ENCODE measurements at regions not wholly inside any gene's neighbourhood (a gene's known extent, or its start where the extent isn't known, plus 50 kb on each side); places are given as distances from the start of the nearest gene placed in this dataset.

DNA sequence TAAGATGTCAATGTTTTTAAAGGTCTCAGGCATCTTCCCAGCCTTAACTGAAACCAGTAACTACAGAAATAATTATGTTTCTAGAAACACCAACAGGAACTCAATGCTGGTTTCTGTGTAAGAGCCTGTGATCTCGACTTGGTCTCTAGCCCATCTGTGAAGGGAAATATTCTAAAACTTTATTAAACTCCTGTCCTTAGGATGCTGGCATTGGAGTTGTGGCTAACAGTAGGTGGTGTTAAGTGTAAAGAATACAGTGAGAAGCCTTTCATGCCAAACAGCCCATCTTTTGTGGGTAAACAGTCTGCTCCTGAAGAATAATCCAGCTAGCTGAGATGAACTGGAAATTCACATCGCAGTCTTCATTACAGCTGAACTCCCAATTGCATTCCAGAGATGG is 133.2 kb downstream of the ADAMTS15 start:
- no peak overlapping the region for H3K27ac Mint-ChIP-seq (ENCODE audit: low read depth, unreplicated experiment)
- POLR2A ChIA-PET, result interaction anchor here (0.9 kb wide), 1 partner anchor 71 kb away, joined by 3 read pairs; no protein-coding TSS in a partner anchor
- H3K4me3 Mint-ChIP-seq (ENCODE audit: unreplicated experiment), result no peak overlapping the region
- DNase-seq (ENCODE audit: unreplicated experiment), result no peak
- H3K9me3 Mint-ChIP-seq (ENCODE audit: unreplicated experiment), result no peaks in the 10 kb centered on the region
- H3K27me3 Mint-ChIP-seq (ENCODE audit: insufficient read depth, unreplicated experiment), result no peaks in the 10 kb centered on the region
- TF ChIP-seq, protein P1, sequence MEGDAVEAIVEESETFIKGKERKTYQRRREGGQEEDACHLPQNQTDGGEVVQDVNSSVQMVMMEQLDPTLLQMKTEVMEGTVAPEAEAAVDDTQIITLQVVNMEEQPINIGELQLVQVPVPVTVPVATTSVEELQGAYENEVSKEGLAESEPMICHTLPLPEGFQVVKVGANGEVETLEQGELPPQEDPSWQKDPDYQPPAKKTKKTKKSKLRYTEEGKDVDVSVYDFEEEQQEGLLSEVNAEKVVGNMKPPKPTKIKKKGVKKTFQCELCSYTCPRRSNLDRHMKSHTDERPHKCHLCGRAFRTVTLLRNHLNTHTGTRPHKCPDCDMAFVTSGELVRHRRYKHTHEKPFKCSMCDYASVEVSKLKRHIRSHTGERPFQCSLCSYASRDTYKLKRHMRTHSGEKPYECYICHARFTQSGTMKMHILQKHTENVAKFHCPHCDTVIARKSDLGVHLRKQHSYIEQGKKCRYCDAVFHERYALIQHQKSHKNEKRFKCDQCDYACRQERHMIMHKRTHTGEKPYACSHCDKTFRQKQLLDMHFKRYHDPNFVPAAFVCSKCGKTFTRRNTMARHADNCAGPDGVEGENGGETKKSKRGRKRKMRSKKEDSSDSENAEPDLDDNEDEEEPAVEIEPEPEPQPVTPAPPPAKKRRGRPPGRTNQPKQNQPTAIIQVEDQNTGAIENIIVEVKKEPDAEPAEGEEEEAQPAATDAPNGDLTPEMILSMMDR (IDR thresholded peaks at IDR 0.05; ENCODE audit: unreplicated experiment), result no peak
- no peaks in the 10 kb centered on the region for H3K36me3 Mint-ChIP-seq (ENCODE audit: insufficient read depth, unreplicated experiment)
- peaks cover 28% of the 10 kb centered on the region for H3K4me1 Mint-ChIP-seq (ENCODE audit: insufficient read depth, unreplicated experiment)
- BruUV-seq (replicated peaks), result no TSS peak
- intact Hi-C loops (cut with micrococcal nuclease), result no loop called here
- CTCF ChIA-PET, result interaction anchor here (1.6 kb wide), 1 partner anchor 150 kb away, joined by 3 read pairs; no protein-coding TSS in a partner anchor

DNA sequence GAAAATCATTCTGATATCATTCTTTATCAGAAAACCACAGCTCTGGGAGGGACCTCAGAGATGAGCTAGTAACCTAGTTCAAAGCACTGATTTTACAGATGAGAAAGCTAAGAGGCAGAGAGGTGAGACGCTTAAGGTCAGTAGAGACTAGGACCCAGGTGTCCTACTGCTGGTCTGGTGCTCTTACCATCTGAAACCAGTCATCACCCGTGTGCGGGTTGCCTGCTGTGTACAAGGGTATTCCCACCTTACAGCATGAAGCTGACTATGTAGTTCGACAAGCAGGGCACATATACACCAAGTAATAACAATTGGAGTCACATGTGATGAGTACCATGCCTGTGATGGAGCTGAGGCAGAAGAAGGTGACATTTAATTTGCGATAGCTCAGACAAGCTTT is 133.7 kb downstream of the ADAMTS15 start:
- Mint-ChIP-seq H3K4me1 (ENCODE audit: insufficient read depth, unreplicated experiment) (peaks cover 28% of the 10 kb centered on the region), H3K27me3 (ENCODE audit: insufficient read depth, unreplicated experiment) (no peaks in the 10 kb centered on the region), H3K4me3 (ENCODE audit: unreplicated experiment) (no peak overlapping the region), H3K36me3 (ENCODE audit: insufficient read depth, unreplicated experiment) (no peaks in the 10 kb centered on the region), H3K27ac (ENCODE audit: low read depth, unreplicated experiment) (no peak overlapping the region), H3K9me3 (ENCODE audit: unreplicated experiment) (no peaks in the 10 kb centered on the region)
- TF ChIP-seq, protein P1 (IDR thresholded peaks at IDR 0.05; ENCODE audit: unreplicated experiment), result no peak
- ChIA-PET CTCF (interaction anchor here (0.5 to 1.6 kb wide), 4 partner anchors 10 to 1698 kb away, joined by 3 to 4 read pairs (median 3); no protein-coding TSS in a partner anchor), POLR2A (interaction anchor here (0.9 kb wide), 1 partner anchor 71 kb away, joined by 3 read pairs; no protein-coding TSS in a partner anchor)
- no TSS peak for BruUV-seq (replicated peaks)
- no peak for DNase-seq (ENCODE audit: unreplicated experiment)
- intact Hi-C loops (cut with micrococcal nuclease), result no loop called here

DNA sequence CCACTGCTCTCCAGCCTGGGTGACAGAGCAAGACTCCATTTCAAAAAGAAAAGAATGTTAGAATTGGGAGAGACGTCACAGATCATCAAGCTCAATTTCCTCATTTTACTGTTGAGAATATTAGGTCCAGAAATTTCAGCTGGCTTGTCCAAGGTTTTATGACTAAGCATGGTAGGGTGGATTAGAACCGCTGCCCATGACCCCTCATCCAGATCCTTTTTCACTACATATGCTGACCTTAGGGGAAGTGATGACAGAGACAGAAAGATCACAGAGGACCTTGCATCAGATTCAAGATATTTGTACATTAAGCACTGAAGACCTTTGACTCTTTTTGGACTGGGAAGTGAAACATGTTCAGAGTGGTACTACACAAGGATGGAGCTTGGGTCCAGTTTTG is 134.5 kb downstream of the ADAMTS15 start:
- intact Hi-C loops (cut with micrococcal nuclease), result no loop called here
- Mint-ChIP-seq H3K4me3 (ENCODE audit: unreplicated experiment) (no peak overlapping the region), H3K27ac (ENCODE audit: low read depth, unreplicated experiment) (no peak overlapping the region), H3K27me3 (ENCODE audit: insufficient read depth, unreplicated experiment) (no peaks in the 10 kb centered on the region), H3K36me3 (ENCODE audit: insufficient read depth, unreplicated experiment) (no peaks in the 10 kb centered on the region), H3K4me1 (ENCODE audit: insufficient read depth, unreplicated experiment) (peaks cover 28% of the 10 kb centered on the region), H3K9me3 (ENCODE audit: unreplicated experiment) (no peaks in the 10 kb centered on the region)
- POLR2A ChIA-PET, result no interaction called here
- no peak for DNase-seq (ENCODE audit: unreplicated experiment)
- BruUV-seq (replicated peaks), result no TSS peak
- CTCF ChIA-PET, result interaction anchor here (0.6 to 1.6 kb wide), 2 partner anchors 53 to 151 kb away, joined by 3 to 4 read pairs; no protein-coding TSS in a partner anchor
- TF ChIP-seq, protein P1 (IDR thresholded peaks at IDR 0.05; ENCODE audit: unreplicated experiment), result no peak

DNA sequence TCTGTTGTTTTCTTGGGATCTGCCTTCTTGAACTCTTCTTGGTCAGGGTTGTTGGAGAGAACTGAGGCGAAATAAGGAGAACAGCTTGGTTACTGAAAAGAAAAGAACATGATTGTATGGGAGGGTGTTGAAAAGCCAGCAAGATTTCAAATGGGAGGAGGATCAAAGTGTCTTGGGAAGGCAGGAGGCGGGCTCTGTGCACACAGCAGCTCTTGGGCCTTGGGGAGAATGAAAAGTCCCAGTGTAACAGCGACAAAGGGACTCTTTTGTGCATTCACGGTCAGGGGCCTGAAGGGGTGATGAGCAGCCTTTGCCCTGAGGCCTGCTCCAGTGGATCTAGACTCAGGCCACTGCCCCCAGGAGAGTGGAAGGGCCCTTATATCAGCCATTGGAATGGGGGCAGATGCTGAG is 135.4 kb downstream of the ADAMTS15 start:
- Mint-ChIP-seq H3K4me1 (ENCODE audit: insufficient read depth, unreplicated experiment) (peaks cover 28% of the 10 kb centered on the region), H3K36me3 (ENCODE audit: insufficient read depth, unreplicated experiment) (no peaks in the 10 kb centered on the region), H3K9me3 (ENCODE audit: unreplicated experiment) (no peaks in the 10 kb centered on the region), H3K27me3 (ENCODE audit: insufficient read depth, unreplicated experiment) (no peaks in the 10 kb centered on the region), H3K27ac (ENCODE audit: low read depth, unreplicated experiment) (no peak overlapping the region), H3K4me3 (ENCODE audit: unreplicated experiment) (no peak overlapping the region)
- ChIA-PET CTCF (interaction anchor here (1.0 kb wide), 1 partner anchor 244 kb away, joined by 4 read pairs; no protein-coding TSS in a partner anchor), POLR2A (no interaction called here)
- intact Hi-C loops (cut with micrococcal nuclease), result no loop called here
- no peak for DNase-seq (ENCODE audit: unreplicated experiment)
- BruUV-seq (replicated peaks), result no TSS peak
- TF ChIP-seq, protein P1 (IDR thresholded peaks at IDR 0.05; ENCODE audit: unreplicated experiment), result no peak

Data from MCF 10A (cell line).